ENCODE measurements at regions not wholly inside any gene's neighbourhood (a gene's known extent, or its start where the extent isn't known, plus 50 kb on each side); places are given as distances from the start of the nearest gene placed in this dataset.

DNA sequence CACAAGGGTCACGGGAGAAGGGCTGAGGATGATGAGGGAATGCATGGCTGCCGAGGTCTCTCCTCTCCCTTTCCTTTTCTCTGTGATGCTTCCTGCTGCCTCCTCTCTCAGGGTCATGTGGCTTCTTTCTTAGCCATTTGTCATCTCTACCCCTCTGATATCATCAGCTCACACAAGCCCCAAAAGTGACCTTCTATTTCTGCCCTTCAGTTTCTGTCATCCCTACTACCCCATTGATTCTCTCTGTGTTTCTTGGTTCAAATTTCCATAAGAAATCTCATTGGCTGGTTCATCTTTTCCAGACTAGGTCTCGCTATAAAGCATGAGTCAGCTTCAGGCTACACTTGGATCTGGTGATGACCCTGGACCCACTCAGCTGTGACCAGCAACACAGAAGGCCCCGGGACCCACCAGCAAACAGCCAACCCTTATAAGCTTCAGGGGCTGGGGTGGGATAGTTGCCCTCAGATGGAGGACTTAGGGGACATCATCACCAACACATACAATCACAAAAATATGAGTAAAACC, 284.3 kb downstream of the SKAP2 start:
- Mint-ChIP-seq H3K4me1 (peaks cover 16% of the 10 kb centered on the region), H3K4me3 (no peak overlapping the region), H3K36me3 (no peaks in the 10 kb centered on the region), H3K9me3 (peaks cover 3% of the 10 kb centered on the region), H3K27ac (no peak overlapping the region), H3K27me3 (ENCODE audit: insufficient read depth, low read depth) (peaks cover 7% of the 10 kb centered on the region)
- H3K4me3 ChIP-seq, result no peak overlapping the region
- H3K4me1 ChIP-seq, result no peaks in the 10 kb centered on the region
- no peaks in the 10 kb centered on the region for H3K79me2 ChIP-seq (ENCODE audit: low read depth)
- DNase-seq (ENCODE audit: low spot score), result no peak
- TF ChIP-seq EZH2phosphoT487 (IDR thresholded peaks at IDR 0.05) (no peak), CTCF (IDR thresholded peaks at IDR 0.05) (no peak), EZH2 (IDR thresholded peaks at IDR 0.05) (no peak)
- no peaks in the 10 kb centered on the region for H3K27me3 ChIP-seq
- no peaks in the 10 kb centered on the region for H3K9me3 ChIP-seq (ENCODE audit: low read depth)
- no peak overlapping the region for H2AFZ ChIP-seq (replicated peaks)
- H3F3A ChIP-seq (ENCODE audit: low read depth), result no peaks in the 10 kb centered on the region
- H3K36me3 ChIP-seq, result no peaks in the 10 kb centered on the region
- no peak overlapping the region for H3K9ac ChIP-seq
- H4K20me1 ChIP-seq (ENCODE audit: low read depth), result no peaks in the 10 kb centered on the region
- no peak overlapping the region for H3K4me2 ChIP-seq
- H3K27ac ChIP-seq, result no peak overlapping the region

- peaks cover 16% of the 10 kb centered on the region for H3K4me1 Mint-ChIP-seq
These were observed 283.7 kb downstream of the SKAP2 start for GRCh38 chr7:26580711-26581110.

GRCh38 chr7:26583094-26583648, 281.2 kb downstream of the SKAP2 start:
- no peaks in the 10 kb centered on the region for H3K4me1 ChIP-seq
- H3K4me3 ChIP-seq, result no peak overlapping the region
- no peak for DNase-seq (ENCODE audit: low spot score)
- TF ChIP-seq EZH2 (IDR thresholded peaks at IDR 0.05) (no peak), EZH2phosphoT487 (IDR thresholded peaks at IDR 0.05) (no peak), CTCF (IDR thresholded peaks at IDR 0.05) (no peak)
- H3K27me3 ChIP-seq, result no peaks in the 10 kb centered on the region
- no peak overlapping the region for H3K4me2 ChIP-seq
- H3K9ac ChIP-seq, result no peak overlapping the region
- no peaks in the 10 kb centered on the region for H3K36me3 Mint-ChIP-seq
- H3K9me3 Mint-ChIP-seq, result peaks cover 3% of the 10 kb centered on the region
- no peak overlapping the region for H3K27ac Mint-ChIP-seq
- no peaks in the 10 kb centered on the region for H4K20me1 ChIP-seq (ENCODE audit: low read depth)
- H3K9me3 ChIP-seq (ENCODE audit: low read depth), result no peaks in the 10 kb centered on the region
- H3K36me3 ChIP-seq, result no peaks in the 10 kb centered on the region
- H3K27ac ChIP-seq, result no peak overlapping the region
- H2AFZ ChIP-seq (replicated peaks), result no peak overlapping the region
- H3K4me1 Mint-ChIP-seq, result peaks cover 18% of the 10 kb centered on the region
- no peaks in the 10 kb centered on the region for H3F3A ChIP-seq (ENCODE audit: low read depth)
- no peaks in the 10 kb centered on the region for H3K79me2 ChIP-seq (ENCODE audit: low read depth)
- peaks cover 11% of the 10 kb centered on the region for H3K27me3 Mint-ChIP-seq (ENCODE audit: insufficient read depth, low read depth)
- H3K4me3 Mint-ChIP-seq, result no peak overlapping the region

More at GRCh38 chr7:26580711-26581110, 283.7 kb downstream of the SKAP2 start:
- Histone ChIP-seq H2AFZ (replicated peaks) (no peak overlapping the region), H3F3A (ENCODE audit: low read depth) (no peaks in the 10 kb centered on the region), H3K36me3 (no peaks in the 10 kb centered on the region), H4K20me1 (ENCODE audit: low read depth) (no peaks in the 10 kb centered on the region), H3K4me2 (no peak overlapping the region), H3K9me3 (ENCODE audit: low read depth) (no peaks in the 10 kb centered on the region), H3K27ac (no peak overlapping the region), H3K4me1 (no peaks in the 10 kb centered on the region), H3K27me3 (no peaks in the 10 kb centered on the region), H3K4me3 (no peak overlapping the region), H3K79me2 (ENCODE audit: low read depth) (no peaks in the 10 kb centered on the region), H3K9ac (no peak overlapping the region)
- Mint-ChIP-seq H3K27ac (no peak overlapping the region), H3K9me3 (peaks cover 3% of the 10 kb centered on the region), H3K27me3 (ENCODE audit: insufficient read depth, low read depth) (peaks cover 7% of the 10 kb centered on the region), H3K36me3 (no peaks in the 10 kb centered on the region), H3K4me3 (no peak overlapping the region)
- no peak for DNase-seq (ENCODE audit: low spot score)
- TF ChIP-seq CTCF (IDR thresholded peaks at IDR 0.05), result no peak
- no peak for TF ChIP-seq EZH2 (IDR thresholded peaks at IDR 0.05)
- no peak for TF ChIP-seq EZH2phosphoT487 (IDR thresholded peaks at IDR 0.05)

Measured in neural progenitor cell (in vitro differentiated cells).